PC-9 (cell line): ENCODE measurements at regions not wholly inside any gene's neighbourhood (a gene's known extent, or its start where the extent isn't known, plus 50 kb on each side); places are given as distances from the start of the nearest gene placed in this dataset.

Experiments used
- BruUV-seq: library from RNA; stranded (reverse); fragments of 400-500 nt; replicated peaks from 2 replicates; lab custom pipeline; 2021; lab: Mats Ljungman, UMichigan
- CTCF ChIA-PET: fragments of 300-600 bp; sonication (Branson Sonifier 250); formaldehyde crosslinking; loops from one replicate; lab custom pipeline; 2022; ENCODE audit warnings: antibody characterized with exemption; lab: Charles Lee
- POLR2A ChIA-PET: fragments of 300-600 bp; sonication (Branson Sonifier 250); formaldehyde crosslinking; loops from one replicate; lab custom pipeline; 2022; ENCODE audit warnings: antibody characterized with exemption; ENCODE audit not compliant: unreplicated experiment; lab: Charles Lee
- DNase-seq, 2 experiments: peaks; one replicate each; pipeline versions ENCODE4 v3.0.0 to v3.0.0-alpha.2; 2015 to 2022; ENCODE audit warnings: mixed read lengths in 1 of 2
- H2AFZ ChIP-seq: fragments of 200-600 bp; sonication (generic); 2 replicates; pipeline ENCODE4 v1.8.1; 2017; ENCODE audit warnings: antibody characterized with exemption
- H3F3A ChIP-seq: fragments of 200-600 bp; sonication (generic); 2 replicates; pipeline ENCODE4 v1.8.1; 2017; ENCODE audit warnings: antibody characterized with exemption, mild to moderate bottlenecking, low read depth; ENCODE audit not compliant: insufficient read depth
- H3K27ac ChIP-seq: fragments of 200-600 bp; sonication (generic); 2 replicates; pipeline ENCODE4 v1.6.1; 2016; ENCODE audit warnings: mixed run types
- H3K27me3 ChIP-seq: fragments of 200-600 bp; sonication (generic); 2 replicates; pipeline ENCODE4 v1.6.1; 2016; ENCODE audit warnings: low read depth, mixed run types; ENCODE audit not compliant: insufficient read depth
- H3K36me3 ChIP-seq: fragments of 200-600 bp; sonication (generic); 2 replicates; pipeline ENCODE4 v1.6.1; 2016; ENCODE audit warnings: low read depth, mixed run types
- H3K4me1 ChIP-seq: fragments of 200-600 bp; sonication (generic); replicated peaks from 2 replicates; pipeline ENCODE4 v1.6.1; 2016; ENCODE audit warnings: mixed run types; ENCODE audit not compliant: insufficient read depth
- H3K4me2 ChIP-seq: fragments of 200-600 bp; sonication (generic); 2 replicates; pipeline ENCODE4 v1.6.1; 2017; ENCODE audit warnings: mixed run types
- H3K4me3 ChIP-seq: fragments of 200-600 bp; sonication (generic); 2 replicates; pipeline ENCODE4 v1.6.1; 2016; ENCODE audit warnings: mixed run types
- H3K79me2 ChIP-seq: fragments of 200-600 bp; sonication (generic); 2 replicates; pipeline ENCODE4 v1.6.1; 2017; ENCODE audit warnings: low read depth, mixed run types
- H3K9me2 ChIP-seq: fragments of 200-600 bp; sonication (generic); 2 replicates; pipeline ENCODE4 v1.8.1; 2017; ENCODE audit warnings: mild to moderate bottlenecking; ENCODE audit not compliant: insufficient read depth
- H3K9me3 ChIP-seq: fragments of 200-600 bp; sonication (generic); 2 replicates; pipeline ENCODE4 v1.8.1; 2016; ENCODE audit warnings: low read depth; ENCODE audit not compliant: insufficient read depth
- H4K20me1 ChIP-seq: fragments of 200-600 bp; sonication (generic); 2 replicates; pipeline ENCODE4 v1.8.1; 2017; ENCODE audit not compliant: insufficient read depth
- EZH2 ChIP-seq: fragments of 200-600 bp; sonication (generic); IDR thresholded peaks from 2 replicates; pipeline ENCODE4 v1.8.0; 2017; ENCODE audit warnings: antibody characterized with exemption, low read depth
- intact Hi-C: fragments of 100-400 bp; cut with micrococcal nuclease; formaldehyde crosslinking; loops from one replicate; pipeline ENCODE4 v1.10.0; 2022; ENCODE audit not compliant: unreplicated experiment
- TF ChIP-seq, protein P1 (sequence below): fragments of 200-600 bp; sonication (generic); conservative IDR thresholded peaks from 2 replicates; pipeline ENCODE4 v1.6.1; 2017; ENCODE audit warnings: mixed run types, antibody characterized with exemption, mild to moderate bottlenecking, moderate library complexity

DNA sequence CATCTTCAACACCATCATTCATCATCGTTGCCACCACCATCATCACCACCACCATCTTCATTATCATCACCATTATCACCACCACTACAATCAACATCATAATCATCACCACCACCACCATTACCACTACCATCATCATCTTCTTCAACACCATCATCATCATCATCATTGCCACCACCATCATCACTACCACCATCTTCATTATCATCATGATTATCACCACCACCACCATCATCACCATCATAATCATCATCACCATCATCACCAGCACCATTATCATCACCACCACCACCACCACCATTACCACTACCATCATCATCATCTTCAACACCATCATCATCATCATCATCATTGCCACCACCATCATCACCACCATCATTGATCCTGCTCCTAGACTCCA, 112.7 kb downstream of the OAT start:
- no peaks in the 10 kb centered on the region for H3K9me2 ChIP-seq
- H2AFZ ChIP-seq, result no peak overlapping the region
- POLR2A ChIA-PET, result interaction anchor here (0.7 kb wide), 1 partner anchor 49 kb away, joined by 3 read pairs; no protein-coding TSS in a partner anchor
- H3K4me1 ChIP-seq, result no peaks in the 10 kb centered on the region
- no peaks in the 10 kb centered on the region for H4K20me1 ChIP-seq
- no peak overlapping the region for H3K27ac ChIP-seq
- no peaks in the 10 kb centered on the region for H3K9me3 ChIP-seq
- intact Hi-C loops, result no loop called here
- no peaks in the 10 kb centered on the region for H3K36me3 ChIP-seq
- no peak for DNase-seq
- no peak overlapping the region for H3K4me2 ChIP-seq
- no peak overlapping the region for H3K4me3 ChIP-seq
- no peaks in the 10 kb centered on the region for H3K79me2 ChIP-seq
- CTCF ChIA-PET, result no interaction called here
- no TSS peak for BruUV-seq
- no peak for TF ChIP-seq EZH2
- TF ChIP-seq, protein P1, sequence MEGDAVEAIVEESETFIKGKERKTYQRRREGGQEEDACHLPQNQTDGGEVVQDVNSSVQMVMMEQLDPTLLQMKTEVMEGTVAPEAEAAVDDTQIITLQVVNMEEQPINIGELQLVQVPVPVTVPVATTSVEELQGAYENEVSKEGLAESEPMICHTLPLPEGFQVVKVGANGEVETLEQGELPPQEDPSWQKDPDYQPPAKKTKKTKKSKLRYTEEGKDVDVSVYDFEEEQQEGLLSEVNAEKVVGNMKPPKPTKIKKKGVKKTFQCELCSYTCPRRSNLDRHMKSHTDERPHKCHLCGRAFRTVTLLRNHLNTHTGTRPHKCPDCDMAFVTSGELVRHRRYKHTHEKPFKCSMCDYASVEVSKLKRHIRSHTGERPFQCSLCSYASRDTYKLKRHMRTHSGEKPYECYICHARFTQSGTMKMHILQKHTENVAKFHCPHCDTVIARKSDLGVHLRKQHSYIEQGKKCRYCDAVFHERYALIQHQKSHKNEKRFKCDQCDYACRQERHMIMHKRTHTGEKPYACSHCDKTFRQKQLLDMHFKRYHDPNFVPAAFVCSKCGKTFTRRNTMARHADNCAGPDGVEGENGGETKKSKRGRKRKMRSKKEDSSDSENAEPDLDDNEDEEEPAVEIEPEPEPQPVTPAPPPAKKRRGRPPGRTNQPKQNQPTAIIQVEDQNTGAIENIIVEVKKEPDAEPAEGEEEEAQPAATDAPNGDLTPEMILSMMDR, result no peak
- no peaks in the 10 kb centered on the region for H3F3A ChIP-seq
- H3K27me3 ChIP-seq, result no peaks in the 10 kb centered on the region

DNA sequence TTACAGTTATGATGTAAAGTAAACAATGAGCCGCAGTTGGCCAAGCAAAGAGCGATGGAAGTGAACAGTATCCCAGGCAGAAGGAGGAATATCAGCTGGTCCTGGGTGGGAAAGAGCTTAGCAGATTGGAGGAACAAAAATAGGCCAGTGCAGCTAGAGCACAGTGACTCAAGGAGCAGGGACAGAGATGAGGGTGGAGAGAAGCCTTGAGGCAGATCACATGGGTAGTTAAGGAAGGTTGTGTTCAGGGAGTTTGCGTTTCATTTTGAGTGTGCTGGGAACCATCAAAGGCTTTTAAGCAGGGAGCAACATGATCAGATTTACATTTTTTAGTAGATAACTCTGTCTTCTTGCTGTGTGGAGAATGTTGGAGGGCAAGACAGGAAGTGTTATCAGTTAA, 113.6 kb downstream of the OAT start:
- Histone ChIP-seq H3K4me3 (no peak overlapping the region), H3K27me3 (no peaks in the 10 kb centered on the region), H3K9me3 (no peaks in the 10 kb centered on the region), H3K27ac (no peak overlapping the region), H3K4me2 (no peak overlapping the region), H3F3A (no peaks in the 10 kb centered on the region), H3K4me1 (no peaks in the 10 kb centered on the region), H3K79me2 (no peaks in the 10 kb centered on the region), H3K36me3 (no peaks in the 10 kb centered on the region), H2AFZ (no peak overlapping the region), H4K20me1 (no peaks in the 10 kb centered on the region), H3K9me2 (no peaks in the 10 kb centered on the region)
- CTCF ChIA-PET, result no interaction called here
- intact Hi-C loops, result no loop called here
- DNase-seq, result no peak
- POLR2A ChIA-PET, result no interaction called here
- no TSS peak for BruUV-seq
- TF ChIP-seq, protein P1, result no peak
- TF ChIP-seq EZH2, result no peak

DNA sequence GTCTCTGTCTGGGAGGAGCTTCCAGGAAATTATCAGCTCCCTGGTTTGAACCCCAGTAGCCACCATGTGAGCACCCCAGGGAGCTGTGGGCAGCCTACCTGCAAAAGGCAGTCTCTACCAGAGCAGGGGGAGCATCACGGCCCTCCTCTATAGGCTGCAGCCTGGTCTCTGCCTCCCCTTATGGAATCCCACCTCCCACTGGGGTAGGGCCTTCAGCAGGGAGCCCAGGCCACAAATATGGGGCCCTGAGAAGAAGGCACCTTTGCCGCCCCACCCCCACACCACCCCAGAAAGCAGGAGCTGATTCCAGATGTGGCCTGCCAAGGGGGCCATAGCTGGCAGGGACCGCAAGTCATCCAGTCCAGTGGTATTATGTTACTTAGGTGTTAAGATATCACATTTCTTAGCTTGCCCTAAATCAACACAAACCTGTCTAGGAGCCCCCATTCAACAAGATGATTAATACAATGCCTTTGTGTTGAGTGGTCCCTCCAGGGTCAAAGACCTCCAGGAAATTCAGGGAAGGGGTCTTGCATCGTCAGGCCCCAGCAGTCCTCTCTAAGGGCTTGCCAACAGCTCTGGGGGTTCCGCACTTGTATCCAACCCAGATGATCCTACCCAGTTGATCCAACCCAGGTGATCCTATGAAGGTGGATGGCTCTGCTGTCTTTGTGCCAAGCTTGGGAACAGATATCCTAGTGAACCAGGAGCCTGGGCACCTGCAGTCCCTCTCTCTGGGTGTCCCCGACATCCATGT, 114.9 kb downstream of the OAT start:
- CTCF ChIA-PET, result no interaction called here

More for the DNA sequence above, 114.9 kb downstream of the OAT start:
- no peaks in the 10 kb centered on the region for H3K9me3 ChIP-seq
- H3K9me2 ChIP-seq, result no peaks in the 10 kb centered on the region
- TF ChIP-seq, protein P1, result no peak
- TF ChIP-seq EZH2, result no peak
- H3K36me3 ChIP-seq, result no peaks in the 10 kb centered on the region
- H3K27me3 ChIP-seq, result no peaks in the 10 kb centered on the region
- no peaks in the 10 kb centered on the region for H3F3A ChIP-seq
- H3K4me3 ChIP-seq, result no peak overlapping the region
- DNase-seq, result no peak
- H3K4me2 ChIP-seq, result no peak overlapping the region
- H4K20me1 ChIP-seq, result no peaks in the 10 kb centered on the region
- no peak overlapping the region for H3K27ac ChIP-seq
- H2AFZ ChIP-seq, result no peak overlapping the region
- intact Hi-C loops, result no loop called here
- no TSS peak for BruUV-seq
- H3K79me2 ChIP-seq, result no peaks in the 10 kb centered on the region
- POLR2A ChIA-PET, result no interaction called here
- H3K4me1 ChIP-seq, result no peaks in the 10 kb centered on the region
